HCT116 (cell line): ENCODE measurements at regions not wholly inside any gene's neighbourhood (a gene's known extent, or its start where the extent isn't known, plus 50 kb on each side); places are given as distances from the start of the nearest gene placed in this dataset.

Experiments used
- ATAC-seq: fragments of 200-7000 bp; cut with Tn5 transposase; 2 replicates; pipeline ENCODE4 v1.9.1; 2020; ENCODE audit warnings: mild to moderate bottlenecking, moderate library complexity
- BruUV-seq: library from RNA; stranded (reverse); fragments of 400-500 nt; replicated peaks from 2 replicates; lab custom pipeline; 2021; lab: Mats Ljungman, UMichigan
- CTCF ChIA-PET: fragments of 300-600 bp; sonication (Branson Sonifier 250); formaldehyde crosslinking; loops from one replicate; lab custom pipeline; 2021; ENCODE audit warnings: antibody characterized with exemption; lab: Charles Lee
- POLR2A ChIA-PET: fragments of 300-600, 350-600 bp; sonication (Branson Sonifier 250); formaldehyde crosslinking; loops from one replicate; lab custom pipeline; 2021; ENCODE audit warnings: antibody characterized with exemption; lab: Charles Lee
- RAD21 ChIA-PET, 2 experiments: fragments of 300-600 bp; sonication (Branson Sonifier 250); formaldehyde crosslinking; loops; one replicate each; lab custom pipeline; 2023; ENCODE audit warnings: low total read pairs in 2 of 2; ENCODE audit not compliant: uncharacterized antibody in 2 of 2, unreplicated experiment in 2 of 2, low non-redundant PET in 1 of 2; lab: Charles Lee
- DNase-seq: peaks from one replicate; pipeline ENCODE4 v3.0.0-alpha.2; 2010; ENCODE audit warnings: low read depth, low spot score
- H2AFZ ChIP-seq: fragments of 200-600 bp; shearing (Covaris generic), sonication (generic); 2 replicates; pipeline ENCODE4 v1.6.1; 2017; ENCODE audit warnings: low read depth, mixed run types, mixed read lengths, antibody characterized with exemption, low read length; ENCODE audit not compliant: poor library complexity, severe bottlenecking
- H3K27ac ChIP-seq: 2 replicates; pipeline ENCODE4 v1.5.1; 2012; ENCODE audit warnings: low read depth, low read length
- H3K27me3 ChIP-seq: fragments of 200-600 bp; sonication (generic); 2 replicates; pipeline ENCODE4 v1.6.1; 2016; ENCODE audit warnings: mixed run types, low read length, mixed read lengths; ENCODE audit not compliant: insufficient read depth
- H3K36me3 ChIP-seq, 2 experiments: fragments of 200-500 bp in 1 of 2; fragments of 200-600 bp in 1 of 2; sonication (Bioruptor generic) in 1 of 2; sonication (generic) in 1 of 2; 2 replicates each; pipeline versions ENCODE4 v1.5.1 to v1.6.1; 2014 to 2016; ENCODE audit warnings: low read length in 2 of 2, inconsistent platforms in 1 of 2, mixed read lengths in 1 of 2, mixed run types in 1 of 2; ENCODE audit not compliant: insufficient read depth in 2 of 2, control insufficient read depth in 1 of 2
- H3K4me1 ChIP-seq, 2 experiments: fragments of 200-600 bp in 1 of 2; sonication (generic) in 1 of 2; 2 replicates each; pipeline versions ENCODE4 v1.5.1 to v1.6.1; 2012 to 2017; ENCODE audit warnings: low read length in 2 of 2, inconsistent platforms in 1 of 2, mild to moderate bottlenecking in 1 of 2, mixed read lengths in 1 of 2, mixed run types in 1 of 2, moderate library complexity in 1 of 2; ENCODE audit not compliant: insufficient read depth in 2 of 2, control insufficient read depth in 1 of 2
- H3K4me2 ChIP-seq: fragments of 200-600 bp; sonication (generic); 2 replicates; pipeline ENCODE4 v1.6.1; 2017; ENCODE audit warnings: mixed run types, low read length, mixed read lengths
- H3K4me3 ChIP-seq, 2 experiments: fragments of 200-600 bp in 1 of 2; sonication (generic) in 1 of 2; replicated peaks in 1 of 2; 2 replicates each; pipeline ENCODE4 v1.5.1; 2011 to 2016; ENCODE audit warnings: low read length in 2 of 2, control low read depth in 1 of 2, low read depth in 1 of 2, mild to moderate bottlenecking in 1 of 2, mixed read lengths in 1 of 2, mixed run types in 1 of 2
- H3K79me2 ChIP-seq: fragments of 200-600 bp; sonication (generic); 2 replicates; pipeline ENCODE4 v1.6.1; 2017; ENCODE audit warnings: mild to moderate bottlenecking, mixed run types, low read length, moderate library complexity, mixed read lengths; ENCODE audit not compliant: insufficient read depth
- H3K9ac ChIP-seq: fragments of 200-600 bp; sonication (generic); 2 replicates; pipeline ENCODE4 v1.6.1; 2016; ENCODE audit warnings: low read length, mixed read lengths
- H3K9me2 ChIP-seq: fragments of 200-600 bp; sonication (generic), shearing (Covaris generic); 2 replicates; pipeline ENCODE4 v1.6.1; 2017; ENCODE audit warnings: mixed run types, mild to moderate bottlenecking, moderate library complexity; ENCODE audit not compliant: insufficient read depth
- H3K9me3 ChIP-seq, 2 experiments: fragments of 200-500 bp in 1 of 2; fragments of 200-600 bp in 1 of 2; sonication (Bioruptor generic) in 1 of 2; sonication (generic) in 1 of 2; 2 replicates each; pipeline ENCODE4 v1.6.1; 2014 to 2017; ENCODE audit warnings: low read length in 2 of 2, mixed read lengths in 2 of 2, inconsistent platforms in 1 of 2, low read depth in 1 of 2, mild to moderate bottlenecking in 1 of 2, mixed run types in 1 of 2, moderate library complexity in 1 of 2; ENCODE audit not compliant: control insufficient read depth in 1 of 2, insufficient read depth in 1 of 2
- H4K20me1 ChIP-seq: fragments of 200-600 bp; sonication (generic), shearing (Covaris generic); 2 replicates; pipeline ENCODE4 v1.6.1; 2017; ENCODE audit warnings: mixed run types, mild to moderate bottlenecking, moderate library complexity; ENCODE audit not compliant: insufficient read depth
- ELF1 ChIP-seq: IDR thresholded peaks from 2 replicates; pipeline ENCODE4 v1.6.1; 2012; ENCODE audit warnings: low read depth, borderline replicate concordance
- EZH2 ChIP-seq: fragments of 200-600 bp; sonication (generic); IDR thresholded peaks from 2 replicates; pipeline ENCODE4 v1.6.1; 2017; ENCODE audit warnings: antibody characterized with exemption, mixed run types
- FOSL1 ChIP-seq: IDR thresholded peaks from 2 replicates; pipeline ENCODE4 v1.6.1; 2012; ENCODE audit warnings: low read depth
- SP1 ChIP-seq: IDR thresholded peaks from 2 replicates; pipeline ENCODE4 v1.6.1; 2012; ENCODE audit warnings: low read depth
- intact Hi-C: fragments of 100-400 bp; cut with micrococcal nuclease; formaldehyde crosslinking; loops from 2 replicates; pipeline ENCODE4 v1.10.0; 2022
- TF ChIP-seq, protein P1 (sequence below): IDR thresholded peaks from 2 replicates; pipeline ENCODE4 v1.6.1; 2012
- TF ChIP-seq, protein P2 (sequence below): IDR thresholded peaks from 2 replicates; pipeline ENCODE4 v1.6.1; 2011; ENCODE audit warnings: mild to moderate bottlenecking, low read length, moderate library complexity; ENCODE audit not compliant: insufficient replicate concordance; ENCODE audit errors: extremely low read depth
- TF ChIP-seq, protein P3 (sequence below), 3 experiments: fragments of 200-600 bp in 1 of 3; sonication (generic) in 1 of 3; IDR thresholded peaks in 2 of 3; conservative IDR thresholded peaks in 1 of 3; 2 replicates each; pipeline ENCODE4 v1.5.1; 2012 to 2017; ENCODE audit warnings: low read depth in 2 of 3, low read length in 2 of 3, antibody characterized with exemption in 1 of 3, borderline replicate concordance in 1 of 3, control low read depth in 1 of 3, mild to moderate bottlenecking in 1 of 3, mixed read lengths in 1 of 3, mixed run types in 1 of 3, moderate library complexity in 1 of 3; ENCODE audit not compliant: insufficient read depth in 1 of 3

DNA sequence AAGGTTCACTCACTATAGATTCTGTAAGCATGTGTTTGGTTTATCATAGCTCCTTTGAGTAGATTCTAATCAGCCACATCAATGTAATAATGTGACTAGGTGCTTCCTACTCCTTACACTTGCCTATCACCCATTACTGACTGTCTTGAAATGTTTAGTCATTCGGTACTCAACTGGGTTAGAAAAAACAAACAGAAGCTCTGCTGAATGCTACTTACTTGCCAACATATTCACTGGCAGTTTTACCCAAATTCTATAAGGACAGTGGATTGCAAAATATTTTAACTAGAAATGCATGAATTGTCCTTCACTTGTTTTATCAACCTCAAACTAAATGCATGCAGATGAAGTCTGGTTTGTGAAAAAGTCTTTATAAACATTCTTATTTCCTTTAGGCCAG, 352.1 kb upstream of the ALCAM start (continued):
- no peak for TF ChIP-seq ELF1

DNA sequence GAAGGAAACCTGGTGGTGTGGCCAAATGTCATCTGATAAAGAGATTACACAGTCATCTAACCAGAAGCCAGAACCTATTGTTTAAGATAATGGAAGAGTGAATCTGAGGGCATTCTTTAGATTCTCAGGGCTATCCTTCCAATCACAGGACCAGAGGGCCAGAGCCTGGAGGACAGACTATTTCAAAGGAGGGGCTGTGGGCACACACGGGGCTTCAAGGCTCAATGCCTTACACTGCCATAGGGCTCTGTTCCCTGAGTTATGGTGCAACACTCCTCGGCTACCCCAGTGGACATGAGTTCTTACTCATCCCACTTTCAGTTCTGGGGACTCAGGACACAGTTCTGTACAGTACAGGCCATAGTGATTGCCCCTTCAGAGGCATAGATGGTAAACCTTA, 343.9 kb upstream of the ALCAM start:
- H3K4me1 ChIP-seq, result no peaks in the 10 kb centered on the region
- H3K4me3 ChIP-seq, result no peak overlapping the region

More for the DNA sequence above, 343.9 kb upstream of the ALCAM start:
- Histone ChIP-seq H3K9ac (no peak overlapping the region), H3K79me2 (no peaks in the 10 kb centered on the region), H3K9me2 (peaks cover 1% of the 10 kb centered on the region; the same call in 1 of the 2 replicates), H3K27me3 (no peaks in the 10 kb centered on the region), H3K27ac (no peak overlapping the region), H3K36me3 (no peaks in the 10 kb centered on the region), H3K4me2 (no peak overlapping the region), H2AFZ (no peak overlapping the region), H3K9me3 (no peaks in the 10 kb centered on the region), H4K20me1 (no peaks in the 10 kb centered on the region)
- ChIA-PET POLR2A (no interaction called here), CTCF (no interaction called here), RAD21 (no interaction called here)
- BruUV-seq, result no TSS peak
- ATAC-seq (no peak), DNase-seq (no peak)
- intact Hi-C loops, result no loop called here
- TF ChIP-seq EZH2, result no peak
- TF ChIP-seq, protein P1, sequence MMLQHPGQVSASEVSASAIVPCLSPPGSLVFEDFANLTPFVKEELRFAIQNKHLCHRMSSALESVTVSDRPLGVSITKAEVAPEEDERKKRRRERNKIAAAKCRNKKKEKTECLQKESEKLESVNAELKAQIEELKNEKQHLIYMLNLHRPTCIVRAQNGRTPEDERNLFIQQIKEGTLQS, result no peak
- no peak for TF ChIP-seq FOSL1
- TF ChIP-seq, protein P2, sequence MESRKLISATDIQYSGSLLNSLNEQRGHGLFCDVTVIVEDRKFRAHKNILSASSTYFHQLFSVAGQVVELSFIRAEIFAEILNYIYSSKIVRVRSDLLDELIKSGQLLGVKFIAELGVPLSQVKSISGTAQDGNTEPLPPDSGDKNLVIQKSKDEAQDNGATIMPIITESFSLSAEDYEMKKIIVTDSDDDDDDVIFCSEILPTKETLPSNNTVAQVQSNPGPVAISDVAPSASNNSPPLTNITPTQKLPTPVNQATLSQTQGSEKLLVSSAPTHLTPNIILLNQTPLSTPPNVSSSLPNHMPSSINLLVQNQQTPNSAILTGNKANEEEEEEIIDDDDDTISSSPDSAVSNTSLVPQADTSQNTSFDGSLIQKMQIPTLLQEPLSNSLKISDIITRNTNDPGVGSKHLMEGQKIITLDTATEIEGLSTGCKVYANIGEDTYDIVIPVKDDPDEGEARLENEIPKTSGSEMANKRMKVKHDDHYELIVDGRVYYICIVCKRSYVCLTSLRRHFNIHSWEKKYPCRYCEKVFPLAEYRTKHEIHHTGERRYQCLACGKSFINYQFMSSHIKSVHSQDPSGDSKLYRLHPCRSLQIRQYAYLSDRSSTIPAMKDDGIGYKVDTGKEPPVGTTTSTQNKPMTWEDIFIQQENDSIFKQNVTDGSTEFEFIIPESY, result no peak
- TF ChIP-seq, protein P3, sequence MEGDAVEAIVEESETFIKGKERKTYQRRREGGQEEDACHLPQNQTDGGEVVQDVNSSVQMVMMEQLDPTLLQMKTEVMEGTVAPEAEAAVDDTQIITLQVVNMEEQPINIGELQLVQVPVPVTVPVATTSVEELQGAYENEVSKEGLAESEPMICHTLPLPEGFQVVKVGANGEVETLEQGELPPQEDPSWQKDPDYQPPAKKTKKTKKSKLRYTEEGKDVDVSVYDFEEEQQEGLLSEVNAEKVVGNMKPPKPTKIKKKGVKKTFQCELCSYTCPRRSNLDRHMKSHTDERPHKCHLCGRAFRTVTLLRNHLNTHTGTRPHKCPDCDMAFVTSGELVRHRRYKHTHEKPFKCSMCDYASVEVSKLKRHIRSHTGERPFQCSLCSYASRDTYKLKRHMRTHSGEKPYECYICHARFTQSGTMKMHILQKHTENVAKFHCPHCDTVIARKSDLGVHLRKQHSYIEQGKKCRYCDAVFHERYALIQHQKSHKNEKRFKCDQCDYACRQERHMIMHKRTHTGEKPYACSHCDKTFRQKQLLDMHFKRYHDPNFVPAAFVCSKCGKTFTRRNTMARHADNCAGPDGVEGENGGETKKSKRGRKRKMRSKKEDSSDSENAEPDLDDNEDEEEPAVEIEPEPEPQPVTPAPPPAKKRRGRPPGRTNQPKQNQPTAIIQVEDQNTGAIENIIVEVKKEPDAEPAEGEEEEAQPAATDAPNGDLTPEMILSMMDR (IDR thresholded peaks at IDR 0.05 in 2 of 3, conservative IDR thresholded peaks at IDR 0.05 in 1 of 3; ENCODE audit: borderline replicate concordance in 1 of 3, insufficient read depth in 1 of 3, low read depth in 2 of 3, low read length in 2 of 3), result no peak
- TF ChIP-seq SP1, result no peak
